ENCODE measurements at regions not wholly inside any gene's neighbourhood (a gene's known extent, or its start where the extent isn't known, plus 50 kb on each side); places are given as distances from the start of the nearest gene placed in this dataset.

- no peaks in the 10 kb centered on the region for H3K36me3 ChIP-seq
- no peak overlapping the region for H3K4me2 ChIP-seq
- no peak overlapping the region for H3K9ac ChIP-seq
- TF ChIP-seq Cebpa-rat (IDR thresholded peaks at IDR 0.05) = no peak
- no peaks in the 10 kb centered on the region for H3K4me1 ChIP-seq
- H3K27me3 ChIP-seq = no peaks in the 10 kb centered on the region
- H3K4me3 ChIP-seq = no peak overlapping the region
- no peaks in the 10 kb centered on the region for H4K20me1 ChIP-seq
- H3K27ac ChIP-seq = no peak overlapping the region
- peaks cover 18% of the 10 kb centered on the region for H3K9me3 ChIP-seq
Observed at GRCh38 chr9:2934241-2934650, 90.4 kb upstream of the PUM3 start.

DNA sequence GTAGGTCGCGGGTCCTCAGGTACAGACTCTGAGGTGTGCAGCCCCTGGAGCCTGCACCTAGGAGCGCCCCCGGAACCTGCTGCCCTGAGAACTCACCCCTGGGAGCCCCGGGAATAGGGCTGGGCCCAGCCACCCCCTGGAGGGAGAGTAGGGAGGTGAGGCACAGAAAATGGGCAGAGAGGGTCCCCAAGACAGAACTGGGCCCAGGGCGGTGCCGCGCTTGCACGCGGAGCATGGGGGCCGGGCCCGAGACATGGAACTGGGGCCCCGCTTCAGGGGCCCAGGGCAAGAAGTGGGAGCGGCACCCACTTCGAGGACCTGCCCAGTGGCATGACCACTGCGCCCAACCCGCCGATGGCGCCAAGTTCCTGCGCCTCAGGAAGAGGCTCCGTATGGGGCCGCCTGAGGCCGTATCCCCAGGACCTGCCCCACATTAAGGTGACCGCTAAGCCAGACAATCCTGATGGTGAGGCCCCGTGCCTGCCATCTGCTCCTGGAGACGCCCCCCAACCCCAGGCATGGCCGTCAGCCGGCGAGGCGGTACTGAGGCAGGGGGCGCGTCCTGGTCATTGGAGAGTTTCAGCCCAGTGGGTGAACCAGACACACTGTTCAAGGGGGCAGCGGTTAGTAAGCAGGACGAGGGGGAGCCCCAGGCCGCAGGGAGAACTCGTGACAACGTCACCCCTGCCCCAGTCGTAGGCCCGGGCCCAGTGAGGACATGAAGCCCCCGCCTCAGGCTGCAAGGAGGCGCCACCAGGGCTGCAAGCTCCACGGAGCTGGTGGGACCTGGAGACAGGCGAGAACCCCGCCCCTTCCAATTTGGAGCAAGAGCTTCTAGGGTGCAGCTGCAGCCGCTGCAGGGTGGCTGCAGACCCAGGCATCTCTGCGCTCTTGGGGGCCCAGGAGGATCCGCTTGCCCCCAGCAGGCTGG, 89.5 kb upstream of the PUM3 start:
- Histone ChIP-seq H4K20me1 (no peaks in the 10 kb centered on the region), H3K4me3 (no peak overlapping the region), H3K9ac (no peak overlapping the region), H3K27ac (no peak overlapping the region), H3K9me3 (peaks cover 18% of the 10 kb centered on the region), H3K4me1 (no peaks in the 10 kb centered on the region), H3K4me2 (no peak overlapping the region), H3K27me3 (no peaks in the 10 kb centered on the region), H3K36me3 (no peaks in the 10 kb centered on the region)
- TF ChIP-seq Cebpa-rat (IDR thresholded peaks at IDR 0.05) = no peak

- no peak for TF ChIP-seq Cebpa-rat (IDR thresholded peaks at IDR 0.05)
- H3K4me3 ChIP-seq = no peak overlapping the region
- H3K9me3 ChIP-seq = peaks cover 13% of the 10 kb centered on the region
- H3K27me3 ChIP-seq = no peaks in the 10 kb centered on the region
- no peak overlapping the region for H3K4me2 ChIP-seq
- H4K20me1 ChIP-seq = no peaks in the 10 kb centered on the region
- H3K36me3 ChIP-seq = no peaks in the 10 kb centered on the region
- no peaks in the 10 kb centered on the region for H3K4me1 ChIP-seq
- no peak overlapping the region for H3K27ac ChIP-seq
- no peak overlapping the region for H3K9ac ChIP-seq
Observed at GRCh38 chr9:2928411-2928810, 84.5 kb upstream of the PUM3 start.

- Histone ChIP-seq H3K36me3 (no peaks in the 10 kb centered on the region), H3K9ac (no peak overlapping the region)
- TF ChIP-seq Cebpa-rat (IDR thresholded peaks at IDR 0.05) = no peak
Observed at GRCh38 chr9:2925016-2925415, 81.1 kb upstream of the PUM3 start.

DNA sequence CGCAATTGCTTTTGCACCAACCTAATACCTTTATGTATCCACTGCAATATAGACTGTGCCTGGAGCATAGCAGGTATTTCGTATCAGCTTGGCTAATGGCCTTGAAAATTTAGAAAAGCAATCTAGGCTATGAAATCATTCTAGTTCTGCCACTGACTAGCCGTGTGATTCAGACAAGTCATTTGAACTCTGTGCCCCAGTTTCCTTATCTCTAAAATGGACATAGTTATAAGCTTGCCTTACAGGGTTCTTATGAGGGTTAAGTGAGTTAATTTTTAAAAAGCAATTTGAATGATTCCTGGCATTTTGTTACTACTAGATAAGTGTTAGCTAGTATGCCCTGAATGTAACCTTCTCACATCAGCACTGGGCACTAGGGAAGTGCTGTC, 80.5 kb upstream of the PUM3 start:
- no peaks in the 10 kb centered on the region for H4K20me1 ChIP-seq
- no peak overlapping the region for H3K27ac ChIP-seq
- H3K27me3 ChIP-seq = no peaks in the 10 kb centered on the region
- H3K4me2 ChIP-seq = no peak overlapping the region
- no peak overlapping the region for H3K9ac ChIP-seq
- TF ChIP-seq Cebpa-rat (IDR thresholded peaks at IDR 0.05) = no peak
- no peaks in the 10 kb centered on the region for H3K4me1 ChIP-seq
- no peak overlapping the region for H3K4me3 ChIP-seq
- H3K9me3 ChIP-seq = peaks cover 6% of the 10 kb centered on the region
- H3K36me3 ChIP-seq = no peaks in the 10 kb centered on the region

More at GRCh38 chr9:2925016-2925415, 81.1 kb upstream of the PUM3 start:
- peaks cover 6% of the 10 kb centered on the region for H3K9me3 ChIP-seq
- H3K4me1 ChIP-seq = no peaks in the 10 kb centered on the region
- H3K27me3 ChIP-seq = no peaks in the 10 kb centered on the region
- no peak overlapping the region for H3K4me3 ChIP-seq
- H4K20me1 ChIP-seq = no peaks in the 10 kb centered on the region
- H3K27ac ChIP-seq = no peak overlapping the region
- no peak overlapping the region for H3K4me2 ChIP-seq

GRCh38 chr9:2923766-2924379, 80.0 kb upstream of the PUM3 start:
- peaks cover 6% of the 10 kb centered on the region for H3K9me3 ChIP-seq
- H3K4me1 ChIP-seq = no peaks in the 10 kb centered on the region
- H3K4me2 ChIP-seq = no peak overlapping the region
- no peak overlapping the region for H3K9ac ChIP-seq
- no peak overlapping the region for H3K27ac ChIP-seq
- H4K20me1 ChIP-seq = no peaks in the 10 kb centered on the region
- no peak for TF ChIP-seq Cebpa-rat (IDR thresholded peaks at IDR 0.05)
- no peaks in the 10 kb centered on the region for H3K36me3 ChIP-seq
- no peaks in the 10 kb centered on the region for H3K27me3 ChIP-seq
- no peak overlapping the region for H3K4me3 ChIP-seq

GRCh38 chr9:2919347-2919746, 75.5 kb upstream of the PUM3 start:
- Histone ChIP-seq H3K4me3 (no peak overlapping the region), H3K4me2 (no peak overlapping the region), H3K4me1 (no peaks in the 10 kb centered on the region), H3K9me3 (no peaks in the 10 kb centered on the region), H3K9ac (no peak overlapping the region), H3K36me3 (no peaks in the 10 kb centered on the region), H3K27me3 (no peaks in the 10 kb centered on the region), H3K27ac (no peak overlapping the region), H4K20me1 (no peaks in the 10 kb centered on the region)
- TF ChIP-seq Cebpa-rat (IDR thresholded peaks at IDR 0.05) = no peak

DNA sequence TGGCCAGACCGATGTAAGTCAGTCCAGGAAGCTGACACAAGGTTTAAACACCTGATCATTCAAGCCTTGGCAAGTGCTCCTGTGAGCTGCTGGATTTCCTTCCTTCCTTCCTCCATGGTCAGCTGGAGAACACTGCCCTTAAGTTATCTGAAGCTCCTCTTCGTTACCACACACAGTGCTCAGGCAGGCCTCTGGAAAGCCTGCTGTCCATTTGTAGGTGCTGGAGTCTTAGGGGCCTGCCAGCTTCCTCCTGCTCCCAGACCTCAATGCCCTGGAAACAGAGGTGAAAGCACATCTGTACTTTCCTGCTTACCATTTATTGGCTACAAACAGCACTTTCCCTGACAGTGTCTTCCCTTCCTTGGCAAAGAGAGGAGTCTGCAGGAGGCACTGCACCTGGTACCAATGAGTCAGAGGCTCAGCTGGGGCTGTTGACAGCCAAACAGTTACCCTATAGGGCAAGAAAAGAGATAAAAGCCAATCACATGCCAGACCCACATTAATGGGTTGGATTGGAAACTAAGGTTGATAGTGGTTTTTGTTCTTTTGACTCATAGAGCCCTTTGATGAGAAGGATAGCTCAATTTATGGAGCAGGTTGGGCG, 72.6 kb upstream of the PUM3 start:
- H3K9ac ChIP-seq = no peak overlapping the region
- no peaks in the 10 kb centered on the region for H3K4me1 ChIP-seq
- no peak for TF ChIP-seq Cebpa-rat (IDR thresholded peaks at IDR 0.05)
- no peaks in the 10 kb centered on the region for H3K27me3 ChIP-seq
- no peaks in the 10 kb centered on the region for H4K20me1 ChIP-seq
- no peak overlapping the region for H3K4me3 ChIP-seq
- H3K27ac ChIP-seq = no peak overlapping the region
- no peaks in the 10 kb centered on the region for H3K9me3 ChIP-seq
- H3K4me2 ChIP-seq = no peak overlapping the region
- no peaks in the 10 kb centered on the region for H3K36me3 ChIP-seq

- TF ChIP-seq Cebpa-rat (IDR thresholded peaks at IDR 0.05) = no peak
- H3K4me1 ChIP-seq = no peaks in the 10 kb centered on the region
- no peaks in the 10 kb centered on the region for H4K20me1 ChIP-seq
- no peak overlapping the region for H3K4me2 ChIP-seq
- H3K36me3 ChIP-seq = no peaks in the 10 kb centered on the region
- H3K9ac ChIP-seq = no peak overlapping the region
- H3K4me3 ChIP-seq = no peak overlapping the region
- no peak overlapping the region for H3K27ac ChIP-seq
- no peaks in the 10 kb centered on the region for H3K27me3 ChIP-seq
- H3K9me3 ChIP-seq = no peaks in the 10 kb centered on the region
Observed at GRCh38 chr9:2913026-2913425, 69.1 kb upstream of the PUM3 start.

DNA sequence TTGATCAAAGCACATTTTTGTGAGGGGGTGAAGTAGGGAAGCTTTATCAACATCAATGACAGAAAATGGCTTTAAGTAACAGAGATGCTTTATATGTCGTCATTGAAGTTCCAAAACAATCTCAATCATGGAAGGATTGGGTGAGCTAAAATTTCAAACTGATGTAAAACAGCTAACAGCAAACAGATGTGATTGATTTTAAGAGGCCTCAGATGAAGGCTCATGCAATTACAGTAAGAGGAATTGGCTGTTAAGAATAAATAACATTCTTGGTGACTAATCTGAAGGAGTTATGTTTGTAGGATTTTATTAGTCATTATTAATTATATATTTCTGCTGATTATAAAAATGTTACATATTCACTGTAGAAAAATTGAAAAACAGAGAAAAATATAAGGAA, 63.5 kb upstream of the PUM3 start:
- Histone ChIP-seq H3K4me3 (no peak overlapping the region), H3K9ac (no peak overlapping the region), H3K4me1 (peaks cover 15% of the 10 kb centered on the region), H3K36me3 (no peaks in the 10 kb centered on the region), H3K27me3 (no peaks in the 10 kb centered on the region), H3K4me2 (no peak overlapping the region), H3K27ac (no peak overlapping the region), H4K20me1 (no peaks in the 10 kb centered on the region), H3K9me3 (no peaks in the 10 kb centered on the region)
- TF ChIP-seq Cebpa-rat (IDR thresholded peaks at IDR 0.05) = no peak
